ENCODE measurements at regions not wholly inside any gene's neighbourhood (a gene's known extent, or its start where the extent isn't known, plus 50 kb on each side); places are given as distances from the start of the nearest gene placed in this dataset.

GRCh38 chr17:72249441-72249840 lies 128.6 kb downstream of the SOX9 start:
- no peak for TF ChIP-seq ZFP3 (CRISPR knock-in tag; IDR thresholded peaks at IDR 0.05)
- no peak for TF ChIP-seq ESRRG (CRISPR knock-in tag; IDR thresholded peaks at IDR 0.05)
- no peak for TF ChIP-seq PATZ1 (CRISPR knock-in tag; IDR thresholded peaks at IDR 0.05; ENCODE audit: borderline replicate concordance)
- no peak for TF ChIP-seq RARB (CRISPR knock-in tag; IDR thresholded peaks at IDR 0.05)
- no peak for TF ChIP-seq CSRNP3 (CRISPR knock-in tag; IDR thresholded peaks at IDR 0.05)
- TF ChIP-seq ZNF565 (CRISPR knock-in tag; conservative IDR thresholded peaks at IDR 0.05; ENCODE audit: low read depth) = no peak
- TF ChIP-seq ZNF70 (CRISPR knock-in tag; IDR thresholded peaks at IDR 0.05) = no peak
- no peak for TF ChIP-seq ZFP30 (CRISPR knock-in tag; IDR thresholded peaks at IDR 0.05)
- TF ChIP-seq GLIS3 (CRISPR knock-in tag; IDR thresholded peaks at IDR 0.05) = no peak
- TF ChIP-seq ISL1 (CRISPR knock-in tag; IDR thresholded peaks at IDR 0.05) = no peak
- no peak for TF ChIP-seq ZNF8 (CRISPR knock-in tag; IDR thresholded peaks at IDR 0.05)
- no peak for TF ChIP-seq OSR1 (CRISPR knock-in tag; IDR thresholded peaks at IDR 0.05)
- no peak for TF ChIP-seq BACH2 (CRISPR knock-in tag; IDR thresholded peaks at IDR 0.05; ENCODE audit: borderline replicate concordance)
- no peak for ATAC-seq

GRCh38 chr17:72250206-72250605 lies 129.4 kb downstream of the SOX9 start:
- no peak for ATAC-seq
- TF ChIP-seq TCF4 (CRISPR knock-in tag; IDR thresholded peaks at IDR 0.05; ENCODE audit: borderline replicate concordance) (no peak), POU6F1 (CRISPR knock-in tag; IDR thresholded peaks at IDR 0.05; ENCODE audit: borderline replicate concordance, low read depth) (no peak), OSR1 (CRISPR knock-in tag; IDR thresholded peaks at IDR 0.05) (no peak), SNAI2 (CRISPR knock-in tag; IDR thresholded peaks at IDR 0.05) (no peak), CREB5 (CRISPR knock-in tag; IDR thresholded peaks at IDR 0.05; ENCODE audit: low read depth) (no peak), ARNTL (CRISPR knock-in tag; IDR thresholded peaks at IDR 0.05; ENCODE audit: borderline replicate concordance, low read depth) (no peak), ZNF70 (CRISPR knock-in tag; IDR thresholded peaks at IDR 0.05) (no peak), PATZ1 (CRISPR knock-in tag; IDR thresholded peaks at IDR 0.05; ENCODE audit: borderline replicate concordance) (no peak), PPARA (CRISPR knock-in tag; IDR thresholded peaks at IDR 0.05; ENCODE audit: borderline replicate concordance) (no peak), CSRNP3 (CRISPR knock-in tag; IDR thresholded peaks at IDR 0.05) (no peak), ZFP30 (CRISPR knock-in tag; IDR thresholded peaks at IDR 0.05) (no peak), ISL1 (CRISPR knock-in tag; IDR thresholded peaks at IDR 0.05) (no peak), ZNF8 (CRISPR knock-in tag; IDR thresholded peaks at IDR 0.05) (no peak), ESRRG (CRISPR knock-in tag; IDR thresholded peaks at IDR 0.05) (no peak)

GRCh38 chr17:72253597-72253996 lies 132.8 kb downstream of the SOX9 start:
- ATAC-seq = no peak
- TF ChIP-seq SNAI2 (CRISPR knock-in tag; IDR thresholded peaks at IDR 0.05) = no peak
- no peak for TF ChIP-seq ESRRG (CRISPR knock-in tag; IDR thresholded peaks at IDR 0.05)
- TF ChIP-seq ZNF8 (CRISPR knock-in tag; IDR thresholded peaks at IDR 0.05) = no peak
- TF ChIP-seq CREB5 (CRISPR knock-in tag; IDR thresholded peaks at IDR 0.05; ENCODE audit: low read depth) = no peak
- TF ChIP-seq ISL1 (CRISPR knock-in tag; IDR thresholded peaks at IDR 0.05) = no peak
- no peak for TF ChIP-seq ZC3H10 (CRISPR knock-in tag; IDR thresholded peaks at IDR 0.05)
- TF ChIP-seq PATZ1 (CRISPR knock-in tag; IDR thresholded peaks at IDR 0.05; ENCODE audit: borderline replicate concordance) = no peak
- no peak for TF ChIP-seq TOX (CRISPR knock-in tag; IDR thresholded peaks at IDR 0.05; ENCODE audit: borderline replicate concordance)
- no peak for TF ChIP-seq TCF4 (CRISPR knock-in tag; IDR thresholded peaks at IDR 0.05; ENCODE audit: borderline replicate concordance)
- TF ChIP-seq BACH2 (CRISPR knock-in tag; IDR thresholded peaks at IDR 0.05; ENCODE audit: borderline replicate concordance) = no peak
- TF ChIP-seq POU6F1 (CRISPR knock-in tag; IDR thresholded peaks at IDR 0.05; ENCODE audit: borderline replicate concordance, low read depth) = no peak
- no peak for TF ChIP-seq CSDC2 (CRISPR knock-in tag; IDR thresholded peaks at IDR 0.05)
